HCT116 (cell line): ENCODE measurements at regions not wholly inside any gene's neighbourhood (a gene's known extent, or its start where the extent isn't known, plus 50 kb on each side); places are given as distances from the start of the nearest gene placed in this dataset. TPM values are rescaled to one million over a fixed set of nuclear protein-coding genes. Genes with fewer than 3 reads are reported as not detected.
"Not testable (repeated sequence)": the region's sequence is repeated elsewhere in the genome, so short reads cannot be mapped to it uniquely, and the experiment has no call there.

Experiments used
- ATAC-seq: fragments of 200-7000 bp; cut with Tn5 transposase; 2 replicates; pipeline ENCODE4 v1.9.1; 2020; ENCODE audit warnings: mild to moderate bottlenecking, moderate library complexity
- BruUV-seq: library from RNA; stranded (reverse); fragments of 400-500 nt; replicated peaks from 2 replicates; lab custom pipeline; 2021; lab: Mats Ljungman, UMichigan
- CTCF ChIA-PET: fragments of 300-600 bp; sonication (Branson Sonifier 250); formaldehyde crosslinking; loops from one replicate; lab custom pipeline; 2021; ENCODE audit warnings: antibody characterized with exemption; lab: Charles Lee
- POLR2A ChIA-PET: fragments of 300-600, 350-600 bp; sonication (Branson Sonifier 250); formaldehyde crosslinking; loops from one replicate; lab custom pipeline; 2021; ENCODE audit warnings: antibody characterized with exemption; lab: Charles Lee
- RAD21 ChIA-PET, 2 experiments: fragments of 300-600 bp; sonication (Branson Sonifier 250); formaldehyde crosslinking; loops; one replicate each; lab custom pipeline; 2023; ENCODE audit warnings: low total read pairs in 2 of 2; ENCODE audit not compliant: uncharacterized antibody in 2 of 2, unreplicated experiment in 2 of 2, low non-redundant PET in 1 of 2; lab: Charles Lee
- DNase-seq: peaks from one replicate; pipeline ENCODE4 v3.0.0-alpha.2; 2010; ENCODE audit warnings: low read depth, low spot score
- H2AFZ ChIP-seq: fragments of 200-600 bp; shearing (Covaris generic), sonication (generic); 2 replicates; pipeline ENCODE4 v1.6.1; 2017; ENCODE audit warnings: low read depth, mixed run types, mixed read lengths, antibody characterized with exemption, low read length; ENCODE audit not compliant: poor library complexity, severe bottlenecking
- H3K27ac ChIP-seq: 2 replicates; pipeline ENCODE4 v1.5.1; 2012; ENCODE audit warnings: low read depth, low read length
- H3K27me3 ChIP-seq: fragments of 200-600 bp; sonication (generic); 2 replicates; pipeline ENCODE4 v1.6.1; 2016; ENCODE audit warnings: mixed run types, low read length, mixed read lengths; ENCODE audit not compliant: insufficient read depth
- H3K36me3 ChIP-seq, 2 experiments: fragments of 200-500 bp in 1 of 2; fragments of 200-600 bp in 1 of 2; sonication (Bioruptor generic) in 1 of 2; sonication (generic) in 1 of 2; 2 replicates each; pipeline versions ENCODE4 v1.5.1 to v1.6.1; 2014 to 2016; ENCODE audit warnings: low read length in 2 of 2, inconsistent platforms in 1 of 2, mixed read lengths in 1 of 2, mixed run types in 1 of 2; ENCODE audit not compliant: insufficient read depth in 2 of 2, control insufficient read depth in 1 of 2
- H3K4me1 ChIP-seq, 2 experiments: fragments of 200-600 bp in 1 of 2; sonication (generic) in 1 of 2; 2 replicates each; pipeline versions ENCODE4 v1.5.1 to v1.6.1; 2012 to 2017; ENCODE audit warnings: low read length in 2 of 2, inconsistent platforms in 1 of 2, mild to moderate bottlenecking in 1 of 2, mixed read lengths in 1 of 2, mixed run types in 1 of 2, moderate library complexity in 1 of 2; ENCODE audit not compliant: insufficient read depth in 2 of 2, control insufficient read depth in 1 of 2
- H3K4me2 ChIP-seq: fragments of 200-600 bp; sonication (generic); 2 replicates; pipeline ENCODE4 v1.6.1; 2017; ENCODE audit warnings: mixed run types, low read length, mixed read lengths
- H3K4me3 ChIP-seq, 2 experiments: fragments of 200-600 bp in 1 of 2; sonication (generic) in 1 of 2; replicated peaks in 1 of 2; 2 replicates each; pipeline ENCODE4 v1.5.1; 2011 to 2016; ENCODE audit warnings: low read length in 2 of 2, control low read depth in 1 of 2, low read depth in 1 of 2, mild to moderate bottlenecking in 1 of 2, mixed read lengths in 1 of 2, mixed run types in 1 of 2
- H3K79me2 ChIP-seq: fragments of 200-600 bp; sonication (generic); 2 replicates; pipeline ENCODE4 v1.6.1; 2017; ENCODE audit warnings: mild to moderate bottlenecking, mixed run types, low read length, moderate library complexity, mixed read lengths; ENCODE audit not compliant: insufficient read depth
- H3K9ac ChIP-seq: fragments of 200-600 bp; sonication (generic); 2 replicates; pipeline ENCODE4 v1.6.1; 2016; ENCODE audit warnings: low read length, mixed read lengths
- H3K9me2 ChIP-seq: fragments of 200-600 bp; sonication (generic), shearing (Covaris generic); 2 replicates; pipeline ENCODE4 v1.6.1; 2017; ENCODE audit warnings: mixed run types, mild to moderate bottlenecking, moderate library complexity; ENCODE audit not compliant: insufficient read depth
- H3K9me3 ChIP-seq, 2 experiments: fragments of 200-500 bp in 1 of 2; fragments of 200-600 bp in 1 of 2; sonication (Bioruptor generic) in 1 of 2; sonication (generic) in 1 of 2; 2 replicates each; pipeline ENCODE4 v1.6.1; 2014 to 2017; ENCODE audit warnings: low read length in 2 of 2, mixed read lengths in 2 of 2, inconsistent platforms in 1 of 2, low read depth in 1 of 2, mild to moderate bottlenecking in 1 of 2, mixed run types in 1 of 2, moderate library complexity in 1 of 2; ENCODE audit not compliant: control insufficient read depth in 1 of 2, insufficient read depth in 1 of 2
- H4K20me1 ChIP-seq: fragments of 200-600 bp; sonication (generic), shearing (Covaris generic); 2 replicates; pipeline ENCODE4 v1.6.1; 2017; ENCODE audit warnings: mixed run types, mild to moderate bottlenecking, moderate library complexity; ENCODE audit not compliant: insufficient read depth
- EGR1 ChIP-seq: IDR thresholded peaks from 2 replicates; pipeline ENCODE4 v1.6.1; 2012; ENCODE audit warnings: low read depth
- EZH2 ChIP-seq: fragments of 200-600 bp; sonication (generic); IDR thresholded peaks from 2 replicates; pipeline ENCODE4 v1.6.1; 2017; ENCODE audit warnings: antibody characterized with exemption, mixed run types
- FOSL1 ChIP-seq: IDR thresholded peaks from 2 replicates; pipeline ENCODE4 v1.6.1; 2012; ENCODE audit warnings: low read depth
- intact Hi-C: fragments of 100-400 bp; cut with micrococcal nuclease; formaldehyde crosslinking; loops from 2 replicates; pipeline ENCODE4 v1.10.0; 2022
- microRNA counts: library from miRNA; unstranded; fragments of <30 nt; microRNA quantifications from one replicate; lab custom pipeline; 2015
- microRNA-seq: library from miRNA; unstranded; fragments of <30 nt; microRNA quantifications from one replicate; pipeline ENCODE4, GENCODE V29; 2016; ENCODE audit warnings: borderline number of aligned reads

DNA sequence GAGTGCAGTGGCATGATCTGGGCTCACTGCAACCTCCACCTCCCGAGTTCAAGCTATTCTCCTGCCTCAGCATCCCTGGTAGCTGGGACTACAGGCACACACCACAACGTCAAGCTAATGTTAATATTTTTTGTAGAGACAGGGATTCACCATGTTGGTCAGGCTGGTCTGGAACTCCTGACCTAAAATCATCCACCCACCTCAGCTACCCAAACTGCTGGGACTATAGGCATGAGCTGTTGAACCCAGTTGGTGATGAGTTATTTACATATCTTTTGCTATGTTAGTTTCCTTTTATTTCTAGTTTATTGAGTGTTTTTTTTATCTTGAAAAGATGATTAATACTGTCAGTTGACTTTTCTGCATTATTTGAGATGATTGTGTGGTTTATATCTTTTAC is 53.3 kb upstream of the GPR39 start:
- POLR2A ChIA-PET, intact Hi-C loops, BruUV-seq, H3K4me3 ChIP-seq, H4K20me1 ChIP-seq, H3K9ac ChIP-seq, H3K27ac ChIP-seq, RAD21 ChIA-PET, H3K27me3 ChIP-seq, CTCF ChIA-PET, ATAC-seq, H3K4me1 ChIP-seq, H3K9me3 ChIP-seq, DNase-seq, H3K36me3 ChIP-seq, H3K9me2 ChIP-seq, H3K4me2 ChIP-seq, H2AFZ ChIP-seq, H3K79me2 ChIP-seq: not testable (repeated sequence)

DNA sequence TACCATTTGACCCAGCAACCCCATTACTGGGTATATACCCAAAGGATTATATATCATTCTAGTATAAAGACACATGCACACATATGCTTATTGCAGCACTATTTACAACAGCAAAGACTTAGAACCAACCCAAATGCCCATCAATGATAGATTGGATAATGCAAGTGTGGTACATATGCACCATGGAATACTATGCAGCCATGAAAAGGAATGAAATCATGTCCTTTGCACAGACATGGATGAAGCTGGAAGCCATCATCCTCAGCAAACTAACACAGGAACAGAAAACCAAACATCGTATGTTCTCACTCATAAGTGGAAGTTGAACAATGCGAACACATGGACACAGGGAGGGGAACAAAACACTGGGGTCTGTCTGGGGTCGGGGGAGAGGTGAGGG is 50.6 kb upstream of the GPR39 start:
- POLR2A ChIA-PET, CTCF ChIA-PET, BruUV-seq, H2AFZ ChIP-seq, H3K9me2 ChIP-seq, RAD21 ChIA-PET, H4K20me1 ChIP-seq, ATAC-seq, DNase-seq, H3K27me3 ChIP-seq, H3K4me2 ChIP-seq, H3K4me1 ChIP-seq, H3K79me2 ChIP-seq, H3K4me3 ChIP-seq, H3K27ac ChIP-seq, intact Hi-C loops, H3K9ac ChIP-seq, H3K36me3 ChIP-seq, H3K9me3 ChIP-seq: not testable (repeated sequence)

DNA sequence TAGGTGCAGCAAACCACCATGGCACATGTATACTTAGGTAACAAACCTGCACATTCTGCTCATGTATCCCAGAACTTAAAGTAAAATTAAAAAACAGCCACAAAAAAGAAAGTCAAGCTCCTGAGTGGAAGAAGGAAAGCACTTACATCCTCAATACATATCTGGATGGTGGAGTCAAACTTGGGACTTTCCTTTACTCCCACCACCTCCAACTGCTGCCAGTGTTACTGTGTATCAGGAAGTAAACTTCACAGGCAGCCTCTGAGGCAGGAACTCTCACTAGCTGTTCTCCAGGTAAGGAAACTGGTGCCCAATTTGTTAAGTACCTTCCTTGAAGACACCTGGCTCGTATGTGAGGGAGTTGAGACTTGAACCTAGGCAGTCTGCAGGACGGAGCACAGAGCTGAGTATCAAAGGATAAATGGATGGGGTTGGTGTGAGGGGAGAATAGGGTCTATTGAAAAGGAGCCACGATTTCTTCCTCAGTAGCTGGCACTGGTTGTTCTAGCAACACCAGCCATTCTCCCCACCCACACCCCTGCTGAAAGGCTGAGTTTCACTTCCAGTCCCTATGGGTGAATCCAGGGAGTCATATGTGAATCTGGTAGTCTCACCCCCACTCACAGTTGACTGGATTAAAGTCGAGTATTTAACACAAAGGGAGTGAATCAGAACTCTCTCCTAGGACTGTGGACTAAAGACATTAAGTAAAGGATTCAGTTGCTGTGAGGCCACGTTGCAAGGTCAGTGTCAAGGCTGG is 50.0 kb upstream of the GPR39 start:
- RAD21 ChIA-PET, result no interaction called here
- DNase-seq (no peak), ATAC-seq (no peak)
- no TSS peak for BruUV-seq
- H3K36me3 ChIP-seq, result no peaks in the 10 kb centered on the region
- H3K4me2 ChIP-seq, result no peak overlapping the region
- no peak overlapping the region for H2AFZ ChIP-seq
- POLR2A ChIA-PET, result no interaction called here
- no peaks in the 10 kb centered on the region; the same call in 1 of the 2 replicates for H3K27me3 ChIP-seq
- H3K9me3 ChIP-seq, result no peaks in the 10 kb centered on the region
- no peaks in the 10 kb centered on the region for H3K79me2 ChIP-seq
- H3K4me1 ChIP-seq, result no peaks in the 10 kb centered on the region
- no peak overlapping the region for H3K9ac ChIP-seq
- intact Hi-C loops, result no loop called here
- H3K9me2 ChIP-seq, result no peaks in the 10 kb centered on the region
- H4K20me1 ChIP-seq, result no peaks in the 10 kb centered on the region
- no peak for TF ChIP-seq EGR1
- TF ChIP-seq EZH2, result no peak
- no peak for TF ChIP-seq FOSL1
- no peak overlapping the region for H3K4me3 ChIP-seq
- no peak overlapping the region for H3K27ac ChIP-seq
- CTCF ChIA-PET, result no interaction called here

MicroRNAs encoded in the stretch of these regions (microRNA counts, 767-probe panel; counts per million panel counts)
- microRNA hsa-miR-663b (lab: Ali Mortazavi, UCI), result not detected

Small RNA genes lying in the stretch of these regions (microRNA-seq; reads per million reads assigned to microRNA genes)
- not detected for gene MIR663B
